Sigmoid colon (tissue), 6 donors: ENCODE measurements at regions not wholly inside any gene's neighbourhood (a gene's known extent, or its start where the extent isn't known, plus 50 kb on each side); places are given as distances from the start of the nearest gene placed in this dataset.

Experiments
- DNase-seq: peaks from one replicate; pipeline ENCODE4 v3.0.0-alpha.2; 2019
- H3K27ac ChIP-seq, 4 donors: fragments of 200-600 bp; sonication (generic); one replicate each; pipeline ENCODE4 v1.5.1; 2016 to 2019; ENCODE audit warnings: mild to moderate bottlenecking in 1 of 4
- H3K27me3 ChIP-seq, 3 donors: fragments of 200-600 bp; sonication (generic); one replicate each; pipeline ENCODE4 v1.5.1; 2019; ENCODE audit warnings: mild to moderate bottlenecking in 1 of 3
- H3K36me3 ChIP-seq, 4 donors: fragments of 200-600 bp; sonication (generic); one replicate each; pipeline ENCODE4 v1.5.1; 2016 to 2019
- H3K4me1 ChIP-seq, 4 donors: fragments of 200-600 bp; sonication (generic); one replicate each; pipeline ENCODE4 v1.5.1; 2017 to 2019
- H3K4me3 ChIP-seq, 4 donors: fragments of 200-600 bp; sonication (generic); one replicate each; pipeline ENCODE4 v1.5.1; 2017 to 2019; ENCODE audit warnings: mild to moderate bottlenecking in 2 of 4, moderate library complexity in 1 of 4
- H3K9me3 ChIP-seq, 4 donors: fragments of 200-600 bp in 3 of 4; sonication (generic) in 3 of 4; one replicate each; pipeline versions ENCODE4 v1.5.1 to v1.6.1; 2013 to 2019
- EP300 ChIP-seq, 4 donors: sonication (generic); formaldehyde crosslinking; IDR thresholded peaks; one replicate each; pipeline ENCODE4 v1.6.1; 2017; ENCODE audit warnings: antibody characterized with exemption in 4 of 4
- POLR2A ChIP-seq, 2 donors: fragments of 450-650 bp; IDR thresholded peaks; one replicate each; pipeline ENCODE4 v1.6.1; 2016; ENCODE audit warnings: antibody characterized with exemption in 2 of 2, mild to moderate bottlenecking in 2 of 2, moderate library complexity in 2 of 2
- POLR2AphosphoS5 ChIP-seq, 4 donors: sonication (generic); formaldehyde crosslinking; IDR thresholded peaks; one replicate each; pipeline ENCODE4 v1.6.1; 2017; ENCODE audit warnings: antibody characterized with exemption in 4 of 4
- WGBS, 2 donors: extraction: QIAGEN DNeasy Blood & Tissue Kit; methylation state at CpG; one replicate each; pipeline ENCODE4 v1.1.7; 2013; 5-methylcytosine and 5-hydroxymethylcytosine counted together
- intact Hi-C: fragments of 100-400 bp; cut with DNase I; formaldehyde crosslinking; loops from one replicate; pipeline ENCODE4 v1.15.1; 2023
- TF ChIP-seq, protein P1 (sequence below), 4 experiments: fragments of 450-650 bp in 3 of 4; fragments of 200-600 bp in 1 of 4; IDR thresholded peaks; one replicate each; pipeline ENCODE4 v1.5.1; 2016 to 2019; ENCODE audit warnings: antibody characterized with exemption in 4 of 4, mild to moderate bottlenecking in 3 of 4, moderate library complexity in 2 of 4
- donor health status: healthy with polysubstance abuse.
- donor health status: healthy.

DNA sequence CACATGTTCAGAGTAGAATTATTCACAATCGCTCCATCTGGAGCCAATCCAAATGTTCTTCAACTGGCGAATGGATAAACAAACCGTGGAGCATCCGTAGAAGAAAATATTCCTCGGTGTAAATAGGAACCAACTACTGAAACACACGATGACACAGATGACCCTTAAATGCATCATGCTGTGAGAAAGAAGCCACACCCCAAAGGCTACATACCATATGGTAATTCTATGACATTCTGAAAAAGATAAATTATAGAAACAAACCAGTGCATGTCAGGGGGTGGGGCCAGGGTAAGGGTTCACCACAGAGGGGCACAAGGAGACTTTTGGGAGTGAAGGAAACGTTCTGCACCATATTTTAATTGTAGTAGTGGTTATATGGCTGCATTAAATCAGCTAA lies 312.2 kb upstream of the SMIM21 start:
- H3K27ac ChIP-seq, result peak overlapping the region in 3 of 4 donors; percentile 33 to 44 (median 39)
- WGBS, 2 donors, result 66 to 67% methylated on average over 7 of the region's 7 CpGs
- H3K36me3 ChIP-seq, result no peaks in the 10 kb centered on the region
- H3K27me3 ChIP-seq, result no peaks in the 10 kb centered on the region
- no peak overlapping the region for H3K4me3 ChIP-seq
- H3K4me1 ChIP-seq, result peaks cover 0 to 15% (median 13%) of the 10 kb centered on the region in 4 donors
- intact Hi-C loops, result no loop called here
- no peak for DNase-seq
- TF ChIP-seq, protein P1, sequence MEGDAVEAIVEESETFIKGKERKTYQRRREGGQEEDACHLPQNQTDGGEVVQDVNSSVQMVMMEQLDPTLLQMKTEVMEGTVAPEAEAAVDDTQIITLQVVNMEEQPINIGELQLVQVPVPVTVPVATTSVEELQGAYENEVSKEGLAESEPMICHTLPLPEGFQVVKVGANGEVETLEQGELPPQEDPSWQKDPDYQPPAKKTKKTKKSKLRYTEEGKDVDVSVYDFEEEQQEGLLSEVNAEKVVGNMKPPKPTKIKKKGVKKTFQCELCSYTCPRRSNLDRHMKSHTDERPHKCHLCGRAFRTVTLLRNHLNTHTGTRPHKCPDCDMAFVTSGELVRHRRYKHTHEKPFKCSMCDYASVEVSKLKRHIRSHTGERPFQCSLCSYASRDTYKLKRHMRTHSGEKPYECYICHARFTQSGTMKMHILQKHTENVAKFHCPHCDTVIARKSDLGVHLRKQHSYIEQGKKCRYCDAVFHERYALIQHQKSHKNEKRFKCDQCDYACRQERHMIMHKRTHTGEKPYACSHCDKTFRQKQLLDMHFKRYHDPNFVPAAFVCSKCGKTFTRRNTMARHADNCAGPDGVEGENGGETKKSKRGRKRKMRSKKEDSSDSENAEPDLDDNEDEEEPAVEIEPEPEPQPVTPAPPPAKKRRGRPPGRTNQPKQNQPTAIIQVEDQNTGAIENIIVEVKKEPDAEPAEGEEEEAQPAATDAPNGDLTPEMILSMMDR (IDR thresholded peaks at IDR 0.05), result no peak
- no peak for TF ChIP-seq POLR2A (IDR thresholded peaks at IDR 0.05)
- no peak for TF ChIP-seq EP300 (IDR thresholded peaks at IDR 0.05)
- TF ChIP-seq POLR2AphosphoS5 (IDR thresholded peaks at IDR 0.05), result no peak
- H3K9me3 ChIP-seq, result peaks cover 0 to 5% (median 0%) of the 10 kb centered on the region in 4 donors

DNA sequence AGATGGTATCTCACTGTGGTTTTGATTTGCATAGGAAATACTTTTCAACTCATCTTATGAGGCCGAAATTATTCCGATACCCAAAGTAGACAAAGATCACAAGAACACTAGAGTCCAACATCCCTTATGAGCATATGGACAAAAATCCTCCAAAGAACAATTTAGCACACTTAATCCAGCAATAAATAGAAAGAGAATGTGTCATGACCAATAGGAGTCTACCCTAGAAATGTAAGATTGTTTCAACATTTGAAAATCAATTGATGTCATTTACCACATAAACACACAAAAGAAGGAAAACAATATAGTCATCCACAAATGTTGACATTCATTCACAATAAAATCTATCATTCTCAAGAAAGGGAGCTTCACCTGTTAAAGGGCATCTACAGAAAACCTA lies 307.8 kb upstream of the SMIM21 start:
- Histone ChIP-seq H3K9me3 (peaks cover 0 to 5% (median 0%) of the 10 kb centered on the region in 4 donors), H3K4me1 (peaks cover 0 to 7% (median 0%) of the 10 kb centered on the region in 4 donors), H3K27ac (no peak overlapping the region), H3K36me3 (no peaks in the 10 kb centered on the region), H3K27me3 (no peaks in the 10 kb centered on the region), H3K4me3 (no peak overlapping the region)
- no peak for DNase-seq
- TF ChIP-seq EP300 (IDR thresholded peaks at IDR 0.05) (no peak), POLR2AphosphoS5 (IDR thresholded peaks at IDR 0.05) (no peak), POLR2A (IDR thresholded peaks at IDR 0.05) (no peak)
- TF ChIP-seq, protein P1 (IDR thresholded peaks at IDR 0.05), result no peak
- WGBS, 2 donors, result 93 to 96% methylated on average over 2 of the region's 2 CpGs
- intact Hi-C loops, result no loop called here

DNA sequence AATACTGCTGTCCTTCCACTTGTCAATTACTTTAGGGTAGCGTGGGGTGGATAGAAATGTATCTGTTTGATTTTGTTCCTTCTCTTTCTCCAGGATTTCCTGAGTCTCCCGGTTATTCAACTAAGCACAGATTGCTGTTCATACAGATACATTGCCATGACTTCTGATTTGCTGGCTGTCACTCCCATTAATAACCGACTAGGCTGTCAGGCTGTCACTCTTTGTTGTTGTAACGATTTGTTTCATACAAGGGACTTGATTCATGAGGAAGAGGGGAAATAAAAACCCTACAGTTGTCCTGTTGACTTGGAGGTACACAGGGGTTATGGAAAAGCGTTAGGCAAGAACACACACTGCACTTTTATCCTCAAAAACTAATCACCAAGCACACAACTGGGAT lies 302.7 kb upstream of the SMIM21 start:
- Histone ChIP-seq H3K27ac (no peak overlapping the region), H3K36me3 (no peaks in the 10 kb centered on the region), H3K9me3 (no peaks in the 10 kb centered on the region), H3K4me1 (no peaks in the 10 kb centered on the region), H3K27me3 (no peaks in the 10 kb centered on the region), H3K4me3 (no peak overlapping the region)
- no peak for DNase-seq
- TF ChIP-seq POLR2AphosphoS5 (IDR thresholded peaks at IDR 0.05), result no peak
- TF ChIP-seq POLR2A (IDR thresholded peaks at IDR 0.05), result no peak
- no peak for TF ChIP-seq EP300 (IDR thresholded peaks at IDR 0.05)
- TF ChIP-seq, protein P1 (IDR thresholded peaks at IDR 0.05), result no peak
- intact Hi-C loops, result no loop called here
- 40 to 54% methylated on average over 5 of the region's 5 CpGs for WGBS, 2 donors

DNA sequence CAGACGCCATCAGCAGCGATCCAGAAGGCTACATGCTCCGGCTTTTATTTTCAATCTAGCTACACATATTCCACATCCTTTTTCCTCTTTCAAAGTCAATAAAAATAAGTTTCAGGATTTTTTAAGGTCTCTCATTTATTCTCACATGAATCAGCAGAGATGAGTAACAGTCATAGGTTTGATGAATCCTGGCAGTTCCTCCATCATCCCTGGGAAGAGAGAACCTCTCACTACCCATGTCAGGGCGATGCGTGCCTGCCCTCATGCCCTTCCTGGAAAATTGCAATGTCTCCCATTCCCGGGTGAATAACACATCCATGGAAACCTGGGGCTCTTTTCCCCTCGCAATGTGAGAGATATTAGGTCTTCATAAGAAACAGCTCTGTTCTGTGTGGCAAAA lies 301.1 kb upstream of the SMIM21 start:
- Histone ChIP-seq H3K27me3 (no peaks in the 10 kb centered on the region), H3K36me3 (no peaks in the 10 kb centered on the region), H3K9me3 (no peaks in the 10 kb centered on the region), H3K4me3 (no peak overlapping the region), H3K4me1 (no peaks in the 10 kb centered on the region), H3K27ac (no peak overlapping the region)
- no peak for TF ChIP-seq POLR2AphosphoS5 (IDR thresholded peaks at IDR 0.05)
- TF ChIP-seq EP300 (IDR thresholded peaks at IDR 0.05), result no peak
- TF ChIP-seq POLR2A (IDR thresholded peaks at IDR 0.05), result no peak
- TF ChIP-seq, protein P1 (IDR thresholded peaks at IDR 0.05), result no peak
- no peak for DNase-seq
- 75 to 91% methylated on average over 7 of the region's 7 CpGs for WGBS, 2 donors
- intact Hi-C loops, result no loop called here

DNA sequence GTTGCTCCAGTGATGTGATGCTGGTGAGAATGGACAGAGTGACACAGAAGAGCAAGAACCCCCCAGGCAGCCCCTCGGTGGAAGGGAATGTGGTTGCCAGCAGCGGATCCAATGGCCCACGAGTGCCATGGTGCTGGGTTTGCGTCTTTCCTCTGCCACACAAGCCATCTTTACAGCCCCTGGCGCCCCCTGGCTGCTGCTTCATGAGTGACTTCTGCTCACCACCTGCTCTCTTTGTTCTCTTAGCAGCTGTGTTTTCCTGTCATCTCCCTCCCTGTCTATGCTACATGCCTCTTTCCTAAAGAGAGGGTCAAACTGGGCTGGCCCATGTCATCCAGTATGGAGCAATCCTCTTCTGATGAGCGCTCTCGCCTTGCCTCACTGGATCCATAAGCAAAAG lies 300.0 kb upstream of the SMIM21 start:
- intact Hi-C loops, result no loop called here
- Histone ChIP-seq H3K4me3 (no peak overlapping the region), H3K4me1 (no peaks in the 10 kb centered on the region), H3K27ac (no peak overlapping the region), H3K36me3 (no peaks in the 10 kb centered on the region), H3K9me3 (no peaks in the 10 kb centered on the region), H3K27me3 (no peaks in the 10 kb centered on the region)
- DNase-seq, result no peak
- WGBS, 2 donors, result 61 to 68% methylated on average over 7 of the region's 7 CpGs
- TF ChIP-seq EP300 (IDR thresholded peaks at IDR 0.05), result no peak
- TF ChIP-seq POLR2AphosphoS5 (IDR thresholded peaks at IDR 0.05), result no peak
- TF ChIP-seq POLR2A (IDR thresholded peaks at IDR 0.05), result no peak
- TF ChIP-seq, protein P1 (IDR thresholded peaks at IDR 0.05), result peak in 1 of 4 experiments; percentile 10
